ENCODE measurements at regions not wholly inside any gene's neighbourhood (a gene's known extent, or its start where the extent isn't known, plus 50 kb on each side); places are given as distances from the start of the nearest gene placed in this dataset.

DNA sequence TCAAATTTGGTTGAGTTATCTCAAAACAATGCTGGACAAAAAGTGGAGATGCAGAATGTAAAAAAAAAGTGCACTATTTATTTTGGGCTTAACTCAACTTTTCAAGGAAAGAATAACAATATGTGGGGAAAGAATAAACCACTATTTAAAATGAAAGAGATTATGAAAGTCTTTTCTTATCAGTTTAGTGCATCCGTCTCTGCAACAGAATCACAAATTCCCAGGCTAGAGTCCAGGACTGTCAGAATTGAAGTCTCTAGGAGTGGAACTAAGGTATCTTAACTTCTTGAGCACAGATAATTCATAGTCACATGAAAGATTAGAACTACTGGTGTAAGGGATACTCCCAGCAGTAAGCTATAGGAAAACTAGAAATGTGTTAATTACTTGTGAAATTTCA is 1200.3 kb upstream of the LRRN3 start:
- H3K4me2 ChIP-seq (ENCODE audit: low read depth, low read length): no peak overlapping the region
- no peaks in the 10 kb centered on the region for H3K36me3 ChIP-seq (ENCODE audit: control insufficient read depth, insufficient read depth, low read length)
- TF ChIP-seq SMC3 (IDR thresholded peaks at IDR 0.05; ENCODE audit: low read depth, low read length) (no peak), RCOR1 (IDR thresholded peaks at IDR 0.05; ENCODE audit: insufficient replicate concordance, low read length) (no peak), RAD21 (IDR thresholded peaks at IDR 0.05; ENCODE audit: low read length) (no peak), MAZ (IDR thresholded peaks at IDR 0.05; ENCODE audit: borderline replicate concordance, low read depth, low read length) (no peak), MAFK (IDR thresholded peaks at IDR 0.05; ENCODE audit: low read depth, low read length) (no peak), RFX5 (IDR thresholded peaks at IDR 0.05; ENCODE audit: low read depth, low read length) (no peak), POLR2A (IDR thresholded peaks at IDR 0.05; ENCODE audit: low read depth, low read length) (no peak), FOS (IDR thresholded peaks at IDR 0.05; ENCODE audit: low read depth, low read length) (no peak), MXI1 (IDR thresholded peaks at IDR 0.05; ENCODE audit: borderline replicate concordance, low read depth, low read length) (no peak), NFE2L2 (IDR thresholded peaks at IDR 0.05; ENCODE audit: low read depth, low read length) (no peak), BHLHE40 (IDR thresholded peaks at IDR 0.05; ENCODE audit: low read depth, low read length) (no peak), CEBPB (IDR thresholded peaks at IDR 0.05; ENCODE audit: low read depth, low read length) (no peak), CHD1 (IDR thresholded peaks at IDR 0.05; ENCODE audit: low read depth, low read length) (no peak)
- TF ChIP-seq, protein P1, sequence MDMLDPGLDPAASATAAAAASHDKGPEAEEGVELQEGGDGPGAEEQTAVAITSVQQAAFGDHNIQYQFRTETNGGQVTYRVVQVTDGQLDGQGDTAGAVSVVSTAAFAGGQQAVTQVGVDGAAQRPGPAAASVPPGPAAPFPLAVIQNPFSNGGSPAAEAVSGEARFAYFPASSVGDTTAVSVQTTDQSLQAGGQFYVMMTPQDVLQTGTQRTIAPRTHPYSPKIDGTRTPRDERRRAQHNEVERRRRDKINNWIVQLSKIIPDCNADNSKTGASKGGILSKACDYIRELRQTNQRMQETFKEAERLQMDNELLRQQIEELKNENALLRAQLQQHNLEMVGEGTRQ (IDR thresholded peaks at IDR 0.05; ENCODE audit: low read depth, low read length): no peak
- TF ChIP-seq, protein P2, sequence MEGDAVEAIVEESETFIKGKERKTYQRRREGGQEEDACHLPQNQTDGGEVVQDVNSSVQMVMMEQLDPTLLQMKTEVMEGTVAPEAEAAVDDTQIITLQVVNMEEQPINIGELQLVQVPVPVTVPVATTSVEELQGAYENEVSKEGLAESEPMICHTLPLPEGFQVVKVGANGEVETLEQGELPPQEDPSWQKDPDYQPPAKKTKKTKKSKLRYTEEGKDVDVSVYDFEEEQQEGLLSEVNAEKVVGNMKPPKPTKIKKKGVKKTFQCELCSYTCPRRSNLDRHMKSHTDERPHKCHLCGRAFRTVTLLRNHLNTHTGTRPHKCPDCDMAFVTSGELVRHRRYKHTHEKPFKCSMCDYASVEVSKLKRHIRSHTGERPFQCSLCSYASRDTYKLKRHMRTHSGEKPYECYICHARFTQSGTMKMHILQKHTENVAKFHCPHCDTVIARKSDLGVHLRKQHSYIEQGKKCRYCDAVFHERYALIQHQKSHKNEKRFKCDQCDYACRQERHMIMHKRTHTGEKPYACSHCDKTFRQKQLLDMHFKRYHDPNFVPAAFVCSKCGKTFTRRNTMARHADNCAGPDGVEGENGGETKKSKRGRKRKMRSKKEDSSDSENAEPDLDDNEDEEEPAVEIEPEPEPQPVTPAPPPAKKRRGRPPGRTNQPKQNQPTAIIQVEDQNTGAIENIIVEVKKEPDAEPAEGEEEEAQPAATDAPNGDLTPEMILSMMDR (conservative IDR thresholded peaks at IDR 0.05; ENCODE audit: low read depth, low read length): no peak
- TF ChIP-seq, protein P3, sequence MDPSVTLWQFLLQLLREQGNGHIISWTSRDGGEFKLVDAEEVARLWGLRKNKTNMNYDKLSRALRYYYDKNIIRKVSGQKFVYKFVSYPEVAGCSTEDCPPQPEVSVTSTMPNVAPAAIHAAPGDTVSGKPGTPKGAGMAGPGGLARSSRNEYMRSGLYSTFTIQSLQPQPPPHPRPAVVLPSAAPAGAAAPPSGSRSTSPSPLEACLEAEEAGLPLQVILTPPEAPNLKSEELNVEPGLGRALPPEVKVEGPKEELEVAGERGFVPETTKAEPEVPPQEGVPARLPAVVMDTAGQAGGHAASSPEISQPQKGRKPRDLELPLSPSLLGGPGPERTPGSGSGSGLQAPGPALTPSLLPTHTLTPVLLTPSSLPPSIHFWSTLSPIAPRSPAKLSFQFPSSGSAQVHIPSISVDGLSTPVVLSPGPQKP (IDR thresholded peaks at IDR 0.05; ENCODE audit: borderline replicate concordance, low read depth, low read length): no peak
- no peak overlapping the region for H3K14ac ChIP-seq (replicated peaks; ENCODE audit: low read depth, low read length)
- no peak overlapping the region for H2BK20ac ChIP-seq (ENCODE audit: low read depth, low read length)
- no peak overlapping the region for H2BK5ac ChIP-seq (ENCODE audit: low read depth, low read length, poor library complexity, severe bottlenecking)
- no peak overlapping the region for H4K5ac ChIP-seq (ENCODE audit: low read depth, low read length)
- no peak overlapping the region for H3K18ac ChIP-seq (ENCODE audit: low read depth, low read length)
- ChIA-PET CTCF (no interaction called here), POLR2A (ENCODE audit: unreplicated experiment) (no interaction called here)
- no CpG with 5 or more reads among the region's 1 CpG for WGBS, 2 experiments (ENCODE audit: extremely low coverage in 2 of 2, insufficient read length in 1 of 2)
- H3K27ac ChIP-seq (ENCODE audit: insufficient read depth, low read length): no peak overlapping the region
- H3K4me3 ChIP-seq (ENCODE audit: insufficient read depth, low read depth, low read length): no peak overlapping the region
- no peaks in the 10 kb centered on the region; the same call in 1 of the 2 replicates for H3K9me3 ChIP-seq (ENCODE audit: control insufficient read depth, insufficient read depth, low read length)
- H3K9ac ChIP-seq (ENCODE audit: low read depth, low read length): no peak overlapping the region
- H2AK5ac ChIP-seq (ENCODE audit: low read depth, low read length): no peak overlapping the region
- no peaks in the 10 kb centered on the region for H4K20me1 ChIP-seq (ENCODE audit: insufficient read depth, low read length)
- H3K9me1 ChIP-seq (ENCODE audit: insufficient read depth, low read length): no peaks in the 10 kb centered on the region
- ATAC-seq (ENCODE audit: low read depth) (no peak), DNase-seq (no peak)
- no peak overlapping the region for H2AFZ ChIP-seq (replicated peaks; ENCODE audit: low read length, poor library complexity)
- no peaks in the 10 kb centered on the region for H3K79me1 ChIP-seq (ENCODE audit: low read depth in 1 of 2, low read length in 2 of 2)
- H4K8ac ChIP-seq (ENCODE audit: low read depth in 2 of 2, low read length in 2 of 2): no peak overlapping the region
- H3K27me3 ChIP-seq (ENCODE audit: control insufficient read depth, insufficient read depth, low read length): no peaks in the 10 kb centered on the region
- no peak overlapping the region for H2BK120ac ChIP-seq (ENCODE audit: low read depth, low read length)
- no peak overlapping the region for H2AK9ac ChIP-seq (replicated peaks; ENCODE audit: low read depth, low read length, poor library complexity)
- H3K23ac ChIP-seq (ENCODE audit: low read depth, low read length): no peak overlapping the region
- H3K4me1 ChIP-seq (ENCODE audit: control insufficient read depth, insufficient read depth, low read length): no peaks in the 10 kb centered on the region
- no peak overlapping the region for H4K91ac ChIP-seq (ENCODE audit: insufficient read depth, low read depth, low read length)
- H2BK15ac ChIP-seq (ENCODE audit: low read depth, low read length): no peak overlapping the region
- BruUV-seq (replicated peaks): no TSS peak
- in situ Hi-C loops (cut with MboI; ENCODE audit: low sequenced_read_pairs): no loop called here
- no peak overlapping the region for H3K56ac ChIP-seq (ENCODE audit: extremely low read depth, insufficient read depth, low read length)
- H3K4ac ChIP-seq (ENCODE audit: low read depth, low read length): no peak overlapping the region
- intact Hi-C loops (cut with micrococcal nuclease): no loop called here
- dilution Hi-C loops (cut with HindIII; ENCODE audit: low sequenced_read_pairs, unreplicated experiment): no loop called here
